SU-DHL-6 (cell line): ENCODE measurements at regions not wholly inside any gene's neighbourhood (a gene's known extent, or its start where the extent isn't known, plus 50 kb on each side); places are given as distances from the start of the nearest gene placed in this dataset.

Experiments
- H2AFZ ChIP-seq: fragments of 200-600 bp; sonication (generic); 2 replicates; pipeline ENCODE4 v1.6.1; 2014; ENCODE audit warnings: low read depth, mild to moderate bottlenecking, moderate library complexity, mixed read lengths, antibody characterized with exemption, low read length; ENCODE audit not compliant: severe bottlenecking
- H3F3A ChIP-seq: fragments of 200-600 bp; shearing (Covaris generic); 2 replicates; pipeline ENCODE4 v1.6.0; 2016; ENCODE audit warnings: antibody characterized with exemption, mild to moderate bottlenecking; ENCODE audit not compliant: insufficient read depth
- H3K27ac ChIP-seq: fragments of 200-600 bp; sonication (generic); 2 replicates; pipeline ENCODE4 v1.5.1; 2016; ENCODE audit warnings: low read depth, mild to moderate bottlenecking, low read length, moderate library complexity, mixed read lengths
- H3K27me3 ChIP-seq: fragments of 200-600 bp; sonication (generic), shearing (Covaris generic); 2 replicates; pipeline ENCODE4 v1.6.0; 2014; ENCODE audit warnings: mild to moderate bottlenecking, low read length
- H3K36me3 ChIP-seq: fragments of 200-600 bp; sonication (generic); 2 replicates; pipeline ENCODE4 v1.6.1; 2014; ENCODE audit warnings: mild to moderate bottlenecking, low read length, mixed read lengths
- H3K4me2 ChIP-seq: fragments of 300-600, 200-600 bp; shearing (Covaris generic), sonication (generic); 2 replicates; pipeline ENCODE4 v1.6.0; 2014; ENCODE audit warnings: low read length, low read depth, mild to moderate bottlenecking; ENCODE audit not compliant: poor library complexity, severe bottlenecking
- H3K4me3 ChIP-seq: fragments of 200-600 bp; sonication (generic); 2 replicates; pipeline ENCODE4 v1.5.1; 2014; ENCODE audit warnings: antibody characterized with exemption, low read length, mild to moderate bottlenecking, mixed read lengths; ENCODE audit not compliant: insufficient read depth, poor library complexity, severe bottlenecking
- H3K79me2 ChIP-seq: fragments of 200-600 bp; sonication (generic); 2 replicates; pipeline ENCODE4 v1.6.1; 2014; ENCODE audit warnings: mild to moderate bottlenecking, low read length, moderate library complexity; ENCODE audit not compliant: insufficient read depth
- H3K9ac ChIP-seq: fragments of 200-600 bp; sonication (generic); 2 replicates; pipeline ENCODE4 v1.7.0; 2014; ENCODE audit warnings: mild to moderate bottlenecking, low read length
- H3K9me2 ChIP-seq: fragments of 200-600 bp; sonication (generic); replicated peaks from 2 replicates; pipeline ENCODE4 v1.6.1; 2014; ENCODE audit warnings: low read length; ENCODE audit not compliant: insufficient read depth
- H3K9me3 ChIP-seq: fragments of 200-600 bp; sonication (generic); 2 replicates; pipeline ENCODE4 v1.6.1; 2014; ENCODE audit warnings: low read length, mixed read lengths; ENCODE audit not compliant: insufficient read depth
- H4K20me1 ChIP-seq: fragments of 200-600 bp; sonication (generic); 2 replicates; pipeline ENCODE4 v1.6.1; 2014; ENCODE audit warnings: low read depth, mild to moderate bottlenecking, antibody characterized with exemption, low read length, moderate library complexity, mixed read lengths
- EZH2phosphoT487 ChIP-seq: fragments of 200-600 bp; sonication (generic), shearing (Covaris generic); conservative IDR thresholded peaks from 2 replicates; pipeline ENCODE4 v1.6.1; 2018; ENCODE audit warnings: mild to moderate bottlenecking, antibody characterized with exemption, low read length, moderate library complexity, mixed read lengths
- TF ChIP-seq, protein P1 (sequence below): fragments of 200-600 bp; sonication (generic); IDR thresholded peaks from one replicate; pipeline ENCODE4 v1.5.1; 2017; ENCODE audit warnings: antibody characterized with exemption, mild to moderate bottlenecking, low read length, moderate library complexity; ENCODE audit not compliant: insufficient read depth, poor library complexity, severe bottlenecking

GRCh38 chr12:31218203-31219025 is 107.5 kb downstream of the SINHCAF start:
- no peaks in the 10 kb centered on the region for H3K36me3 ChIP-seq
- TF ChIP-seq EZH2phosphoT487, result no peak
- TF ChIP-seq, protein P1, sequence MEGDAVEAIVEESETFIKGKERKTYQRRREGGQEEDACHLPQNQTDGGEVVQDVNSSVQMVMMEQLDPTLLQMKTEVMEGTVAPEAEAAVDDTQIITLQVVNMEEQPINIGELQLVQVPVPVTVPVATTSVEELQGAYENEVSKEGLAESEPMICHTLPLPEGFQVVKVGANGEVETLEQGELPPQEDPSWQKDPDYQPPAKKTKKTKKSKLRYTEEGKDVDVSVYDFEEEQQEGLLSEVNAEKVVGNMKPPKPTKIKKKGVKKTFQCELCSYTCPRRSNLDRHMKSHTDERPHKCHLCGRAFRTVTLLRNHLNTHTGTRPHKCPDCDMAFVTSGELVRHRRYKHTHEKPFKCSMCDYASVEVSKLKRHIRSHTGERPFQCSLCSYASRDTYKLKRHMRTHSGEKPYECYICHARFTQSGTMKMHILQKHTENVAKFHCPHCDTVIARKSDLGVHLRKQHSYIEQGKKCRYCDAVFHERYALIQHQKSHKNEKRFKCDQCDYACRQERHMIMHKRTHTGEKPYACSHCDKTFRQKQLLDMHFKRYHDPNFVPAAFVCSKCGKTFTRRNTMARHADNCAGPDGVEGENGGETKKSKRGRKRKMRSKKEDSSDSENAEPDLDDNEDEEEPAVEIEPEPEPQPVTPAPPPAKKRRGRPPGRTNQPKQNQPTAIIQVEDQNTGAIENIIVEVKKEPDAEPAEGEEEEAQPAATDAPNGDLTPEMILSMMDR, result no peak
- H3K9me2 ChIP-seq, result no peaks in the 10 kb centered on the region
- H3K4me3 ChIP-seq, result no peak overlapping the region
- no peaks in the 10 kb centered on the region for H3K9me3 ChIP-seq
- H3K4me2 ChIP-seq, result no peak overlapping the region
- no peaks in the 10 kb centered on the region for H3F3A ChIP-seq
- no peak overlapping the region for H2AFZ ChIP-seq
- no peak overlapping the region for H3K27ac ChIP-seq
- no peaks in the 10 kb centered on the region for H3K79me2 ChIP-seq
- no peak overlapping the region for H3K9ac ChIP-seq
- H3K27me3 ChIP-seq, result no peaks in the 10 kb centered on the region
- H4K20me1 ChIP-seq, result no peaks in the 10 kb centered on the region

DNA sequence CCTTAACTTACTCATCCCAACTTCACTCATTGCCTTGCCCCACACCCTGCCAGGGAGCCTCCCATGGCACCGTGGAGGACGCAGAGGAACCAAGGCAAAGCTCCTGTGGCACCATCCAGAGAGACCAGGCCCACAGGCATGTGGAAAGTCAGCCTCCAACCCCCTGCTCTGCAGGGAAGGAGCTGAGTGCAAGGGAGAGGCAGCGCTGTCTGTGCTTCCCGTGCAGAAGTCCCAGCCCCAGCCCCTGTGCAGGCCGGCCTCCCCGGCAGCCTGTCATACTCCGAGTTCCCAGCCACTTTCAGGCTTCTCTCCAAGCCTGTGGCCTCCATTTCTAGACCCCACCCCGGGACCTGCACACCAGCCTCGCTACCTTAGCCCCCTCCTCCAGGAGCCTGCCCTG is 106.4 kb downstream of the SINHCAF start:
- Histone ChIP-seq H3K9me2 (no peaks in the 10 kb centered on the region), H3K9ac (no peak overlapping the region), H2AFZ (no peak overlapping the region), H3K4me3 (no peak overlapping the region), H3K36me3 (no peaks in the 10 kb centered on the region), H3K4me2 (no peak overlapping the region), H3K27me3 (no peaks in the 10 kb centered on the region), H4K20me1 (no peaks in the 10 kb centered on the region), H3K27ac (no peak overlapping the region), H3F3A (no peaks in the 10 kb centered on the region), H3K79me2 (no peaks in the 10 kb centered on the region), H3K9me3 (no peaks in the 10 kb centered on the region)
- TF ChIP-seq EZH2phosphoT487, result no peak
- TF ChIP-seq, protein P1, result no peak

GRCh38 chr12:31220061-31220460 is 105.9 kb downstream of the SINHCAF start:
- H3F3A ChIP-seq, result no peaks in the 10 kb centered on the region
- H2AFZ ChIP-seq, result no peak overlapping the region
- no peak overlapping the region for H3K4me2 ChIP-seq
- H3K9me3 ChIP-seq, result no peaks in the 10 kb centered on the region
- no peak overlapping the region for H3K9ac ChIP-seq
- no peaks in the 10 kb centered on the region for H3K27me3 ChIP-seq
- H4K20me1 ChIP-seq, result no peaks in the 10 kb centered on the region
- H3K36me3 ChIP-seq, result no peaks in the 10 kb centered on the region
- no peak for TF ChIP-seq EZH2phosphoT487
- TF ChIP-seq, protein P1, result no peak
- H3K4me3 ChIP-seq, result no peak overlapping the region
- no peaks in the 10 kb centered on the region for H3K79me2 ChIP-seq
- H3K9me2 ChIP-seq, result no peaks in the 10 kb centered on the region
- H3K27ac ChIP-seq, result no peak overlapping the region
